NCI-H524 treated with DMSO at 0.1 percent for 48 hours (cell line): ENCODE measurements at regions not wholly inside any gene's neighbourhood (a gene's known extent, or its start where the extent isn't known, plus 50 kb on each side); places are given as distances from the start of the nearest gene placed in this dataset.

ENCODE experiments used
- DNase-seq: peaks from one replicate; lab custom pipeline; 2025; lab: John Stamatoyannopoulos, UW

DNA sequence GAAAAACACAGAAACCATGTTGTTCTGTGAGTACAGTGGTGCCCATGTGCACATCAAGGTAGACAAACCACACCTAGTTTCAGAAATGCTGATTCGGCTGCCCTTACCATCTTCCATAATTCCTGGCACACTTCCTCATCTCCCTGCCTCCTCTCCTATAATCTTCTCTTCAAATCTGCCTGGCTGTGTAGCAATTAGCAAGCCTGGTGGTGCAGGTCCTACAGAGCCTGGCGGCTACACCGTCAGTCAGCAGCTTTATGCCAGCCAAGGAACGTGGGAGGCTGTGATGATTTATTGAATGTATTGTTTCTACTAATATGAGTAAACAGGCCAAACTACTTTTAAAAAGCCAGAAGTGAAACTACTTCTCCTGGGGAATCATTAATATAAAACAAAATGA, 106.8 kb downstream of the SEMA6D start:
- no peak for DNase-seq

GRCh38 chr15:47829667-47830066, 112.4 kb downstream of the SEMA6D start:
- DNase-seq: no peak

DNA sequence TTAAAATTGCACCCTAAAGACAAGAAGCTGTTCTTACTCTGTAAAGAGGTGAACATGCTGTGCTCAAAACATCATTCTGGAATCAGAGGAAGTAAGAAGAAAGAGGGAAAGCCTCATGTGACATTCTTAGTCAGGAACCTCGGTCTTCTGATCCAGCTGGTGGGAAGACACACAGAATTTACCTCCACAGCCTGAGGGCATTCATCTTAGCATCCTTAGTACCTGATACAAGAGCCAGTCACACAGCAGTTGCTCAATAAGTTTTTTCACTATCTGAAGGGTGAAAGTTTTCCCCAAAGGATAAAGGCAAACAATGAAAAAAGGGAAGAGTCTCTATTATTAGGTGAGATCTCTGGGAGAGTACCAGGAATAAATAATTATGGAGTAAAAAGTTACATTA, 116.8 kb downstream of the SEMA6D start:
- no peak for DNase-seq

DNA sequence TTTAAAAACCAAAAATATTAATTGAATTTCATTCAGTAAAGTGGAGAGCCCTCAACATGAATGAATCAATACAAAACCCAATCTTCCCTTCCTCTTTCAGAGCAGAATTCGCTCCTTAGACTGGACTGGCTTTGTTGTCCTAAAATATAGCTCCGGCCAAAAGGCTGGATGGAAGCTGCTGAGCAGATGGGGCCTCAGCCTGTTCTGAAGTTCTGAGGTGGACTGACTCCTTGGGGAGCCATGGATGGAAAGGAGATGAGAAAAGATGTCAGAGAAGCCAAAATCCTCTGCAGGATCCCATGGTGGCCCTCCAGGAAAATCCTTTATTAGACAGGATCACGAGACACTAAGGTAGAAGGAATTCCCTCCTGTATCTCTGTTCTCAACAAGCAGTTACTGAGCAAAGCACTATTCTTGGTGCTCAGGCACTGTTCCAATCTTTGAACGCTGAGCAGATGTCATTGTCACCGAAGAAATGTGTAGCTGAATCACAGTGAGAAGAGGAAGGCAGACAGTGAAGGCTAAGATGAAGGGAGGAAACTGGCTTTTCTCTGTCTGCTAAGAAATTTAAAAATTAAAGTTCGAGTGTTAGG, 122.0 kb downstream of the SEMA6D start:
- DNase-seq: no peak

DNA sequence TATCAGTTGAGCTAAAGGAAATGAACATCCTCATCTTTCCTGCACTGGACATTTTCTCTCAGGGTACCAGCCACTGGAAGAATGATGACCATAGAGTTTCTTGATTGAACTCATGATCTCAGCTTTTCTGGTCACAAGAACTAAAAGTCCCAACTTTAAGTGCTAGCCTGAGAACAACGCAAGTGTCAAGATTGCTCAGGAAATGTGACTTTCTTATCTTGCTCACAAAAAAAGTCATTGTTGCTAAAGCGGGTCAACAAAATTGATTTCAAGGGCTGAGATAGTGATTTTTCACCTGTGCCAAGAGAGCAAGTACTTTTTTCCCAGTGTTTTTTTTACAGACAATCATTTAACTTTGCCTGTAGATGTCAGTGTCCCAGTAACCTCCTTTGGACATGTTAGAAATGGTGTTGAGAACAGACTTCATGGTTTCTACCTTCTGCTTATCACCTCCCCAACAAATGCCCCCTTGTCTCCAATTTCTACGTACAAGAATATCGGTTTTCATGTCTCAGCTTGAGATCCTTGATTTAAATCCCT, 125.9 kb downstream of the SEMA6D start:
- DNase-seq: no peak

GRCh38 chr15:47844437-47844836, 127.1 kb downstream of the SEMA6D start:
- DNase-seq: no peak

DNA sequence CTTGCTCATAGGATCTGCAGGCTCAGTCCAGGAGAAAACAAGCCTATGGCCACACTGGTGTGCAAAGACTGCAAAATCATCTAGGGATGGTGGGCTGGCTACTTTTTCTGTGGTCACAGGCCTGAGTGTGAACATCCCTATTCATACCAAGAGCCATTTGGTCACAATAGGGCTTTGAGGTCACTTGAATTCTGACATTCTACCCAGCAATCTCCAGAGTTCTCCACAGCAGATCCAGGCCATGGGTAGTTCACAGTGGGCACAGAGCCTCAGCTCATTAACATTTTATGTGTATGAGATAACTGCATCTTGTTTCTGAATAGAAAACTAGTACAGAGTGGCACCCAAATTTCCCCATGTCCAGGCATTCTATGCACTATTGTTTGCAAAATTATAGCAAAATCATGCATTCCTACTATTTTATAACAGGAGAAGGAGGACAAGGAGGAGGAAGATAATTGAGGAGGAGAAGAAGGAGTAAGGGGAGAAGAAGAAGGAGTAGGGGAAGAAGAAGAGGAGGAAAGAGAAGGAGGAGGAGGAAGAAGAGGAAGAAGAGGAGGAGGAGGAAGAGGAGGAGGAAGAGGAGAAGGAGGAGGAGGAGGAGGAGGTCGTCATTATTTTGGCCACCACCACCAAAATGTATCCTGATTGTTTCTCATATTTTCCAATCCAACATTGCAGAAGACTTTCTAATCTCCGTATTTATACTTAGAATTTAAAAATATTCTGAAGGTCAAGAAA, 129.0 kb downstream of the SEMA6D start:
- DNase-seq: no peak

- no peak for DNase-seq
These were observed 129.6 kb downstream of the SEMA6D start for GRCh38 chr15:47846876-47847275.

- DNase-seq: no peak
These were observed 138.8 kb downstream of the SEMA6D start for GRCh38 chr15:47856071-47856470.

- DNase-seq: no peak
These were observed 139.9 kb downstream of the SEMA6D start for GRCh38 chr15:47857014-47857775.

- no peak for DNase-seq
These were observed 140.5 kb downstream of the SEMA6D start for GRCh38 chr15:47857776-47858167.

DNA sequence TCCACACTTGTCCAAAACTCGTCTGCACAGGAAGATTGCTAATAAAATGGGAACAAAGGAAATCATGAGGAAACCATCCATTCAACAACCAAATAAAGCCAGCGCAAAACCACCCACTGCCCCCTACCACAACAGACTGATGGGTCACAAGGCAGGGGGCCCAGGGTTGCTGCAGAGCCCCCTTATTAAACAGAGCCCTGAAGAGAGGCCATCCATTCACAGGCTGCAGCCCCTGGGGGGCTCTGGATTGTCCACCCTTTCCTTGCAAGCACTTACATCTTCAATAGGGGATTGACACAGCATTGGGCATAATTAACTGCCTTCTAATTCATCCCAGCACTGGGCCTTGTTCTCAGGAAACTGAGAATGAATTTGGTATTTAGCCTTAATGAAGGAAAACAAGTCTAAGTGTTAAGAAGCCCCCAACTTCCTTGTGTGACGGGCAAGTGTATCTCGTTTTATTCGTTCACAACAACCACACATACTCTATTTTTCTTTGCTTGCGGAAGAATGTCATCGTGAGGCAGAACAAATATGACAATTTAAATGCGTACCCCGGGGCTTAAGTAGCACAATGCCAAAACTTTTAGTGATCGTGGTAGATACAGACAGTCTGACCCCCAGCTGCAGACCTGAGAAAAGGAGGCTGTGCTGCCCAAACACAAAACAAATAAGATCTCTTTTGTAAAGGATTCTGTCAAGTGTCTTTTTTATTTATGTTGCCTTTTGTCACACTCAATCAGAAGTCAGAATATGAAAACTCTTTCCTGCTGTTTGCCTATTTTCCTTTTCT, 144.0 kb downstream of the SEMA6D start:
- no peak for DNase-seq

DNA sequence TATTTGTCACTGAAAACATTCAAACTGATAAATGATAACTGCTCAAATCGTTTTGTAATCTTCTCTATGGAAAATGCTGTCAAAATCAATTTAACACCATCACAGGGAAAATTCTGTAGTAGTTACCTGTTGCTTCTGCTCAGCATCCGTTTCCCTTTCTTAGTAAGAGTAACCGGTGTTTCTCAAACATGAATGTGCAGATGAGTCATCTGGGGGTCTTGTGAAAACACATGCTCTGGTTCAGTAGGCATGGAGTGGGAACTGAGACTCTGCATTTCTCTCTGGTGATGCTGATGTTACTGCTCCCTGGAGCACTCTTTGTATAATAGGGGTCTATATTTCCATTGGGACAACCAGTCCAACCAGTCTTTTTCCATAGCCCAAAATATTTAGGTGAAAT, 145.1 kb downstream of the SEMA6D start:
- DNase-seq: no peak

- DNase-seq: no peak
These were observed 149.1 kb downstream of the SEMA6D start for GRCh38 chr15:47866446-47866845.

GRCh38 chr15:47870300-47870955, 153.1 kb downstream of the SEMA6D start:
- DNase-seq: no peak

DNA sequence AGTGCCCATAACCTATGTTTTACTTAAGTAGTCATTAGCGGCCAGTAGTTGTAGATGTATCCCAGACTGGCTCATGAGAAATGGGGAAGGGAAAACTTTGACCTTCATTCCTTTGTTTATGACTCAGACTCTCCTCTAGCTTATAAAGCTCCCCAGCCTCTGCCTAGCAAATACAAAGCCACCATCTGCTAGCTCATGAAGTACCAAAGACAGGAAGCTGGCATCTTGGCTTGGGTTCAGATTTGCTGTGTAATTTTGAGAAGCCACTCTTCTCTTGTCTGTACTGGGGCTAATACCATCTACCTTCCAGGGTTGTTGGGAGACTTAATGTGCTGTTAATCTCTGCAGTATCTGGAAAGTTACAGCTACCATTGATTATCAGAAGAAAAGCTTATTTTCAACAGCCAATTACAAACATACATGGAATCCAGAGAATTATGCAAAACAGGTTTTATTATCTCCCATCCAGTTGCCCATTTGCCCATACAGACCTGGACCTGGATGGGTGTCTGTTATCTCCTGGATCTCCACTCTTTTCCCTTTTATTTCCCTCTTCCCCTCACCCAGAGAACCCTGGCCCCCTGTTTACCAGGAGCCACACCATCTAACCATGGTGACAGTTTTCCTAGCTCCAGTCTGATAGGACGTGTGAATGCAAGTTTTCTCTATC, 153.8 kb downstream of the SEMA6D start:
- peak; percentile 66 for DNase-seq

GRCh38 chr15:47872208-47872607, 154.9 kb downstream of the SEMA6D start:
- no peak for DNase-seq

DNA sequence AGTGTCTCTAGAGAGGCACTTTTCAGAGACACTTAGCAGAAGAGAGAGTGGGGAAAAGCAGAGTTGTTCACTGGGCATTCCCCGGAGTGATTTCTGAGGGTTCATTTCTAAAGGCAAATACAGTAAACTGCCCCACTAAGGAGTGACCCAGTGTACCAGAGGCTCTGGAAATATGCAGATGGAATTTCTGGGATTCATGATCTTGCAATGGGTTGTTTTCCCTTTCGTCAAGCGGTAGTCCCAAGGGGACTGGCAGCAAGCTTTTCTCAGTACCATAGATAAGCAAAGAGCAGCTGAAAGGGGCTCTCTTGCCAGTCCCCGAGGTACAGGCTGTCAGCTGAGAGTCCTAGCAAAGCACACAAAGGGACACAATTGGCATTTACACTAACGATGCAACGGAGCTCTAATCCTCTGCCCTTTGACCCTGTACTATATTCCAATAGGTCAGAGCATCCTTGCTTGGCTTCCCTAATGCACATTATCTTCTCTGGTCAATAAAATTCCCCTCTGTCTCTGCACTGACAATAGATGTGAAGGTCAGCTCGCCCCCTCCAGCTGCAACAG, 155.6 kb downstream of the SEMA6D start:
- no peak for DNase-seq

GRCh38 chr15:47876986-47877385, 159.7 kb downstream of the SEMA6D start:
- no peak for DNase-seq

- DNase-seq: no peak
These were observed 160.5 kb downstream of the SEMA6D start for GRCh38 chr15:47877836-47878235.

DNA sequence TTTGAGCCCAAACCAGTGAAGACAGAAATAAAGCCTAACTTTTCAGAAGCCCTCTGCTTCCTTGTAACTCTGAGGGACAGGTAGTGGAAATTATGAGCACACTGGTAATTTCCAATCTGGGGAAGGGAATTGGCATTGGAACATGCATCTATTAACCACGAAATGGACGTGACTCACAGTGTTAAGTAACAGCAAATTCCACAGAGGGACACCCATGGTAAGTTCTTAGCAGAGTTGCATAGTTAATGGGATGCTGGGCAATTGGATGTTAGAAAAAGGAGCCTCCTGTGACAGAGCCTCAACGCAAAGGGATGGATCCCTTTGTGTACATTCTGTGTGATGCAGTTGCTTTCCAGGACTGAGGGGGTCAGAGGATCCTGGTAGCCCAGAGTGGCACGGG, 168.6 kb downstream of the SEMA6D start:
- no peak for DNase-seq
